Medulla oblongata (tissue), 1 donor: ENCODE measurements at regions not wholly inside any gene's neighbourhood (a gene's known extent, or its start where the extent isn't known, plus 50 kb on each side); places are given as distances from the start of the nearest gene placed in this dataset.

Experiments
- DNase-seq: peaks from one replicate; pipeline ENCODE4 v3.0.0-alpha.2; 2015; ENCODE audit errors: extremely low spot score

DNA sequence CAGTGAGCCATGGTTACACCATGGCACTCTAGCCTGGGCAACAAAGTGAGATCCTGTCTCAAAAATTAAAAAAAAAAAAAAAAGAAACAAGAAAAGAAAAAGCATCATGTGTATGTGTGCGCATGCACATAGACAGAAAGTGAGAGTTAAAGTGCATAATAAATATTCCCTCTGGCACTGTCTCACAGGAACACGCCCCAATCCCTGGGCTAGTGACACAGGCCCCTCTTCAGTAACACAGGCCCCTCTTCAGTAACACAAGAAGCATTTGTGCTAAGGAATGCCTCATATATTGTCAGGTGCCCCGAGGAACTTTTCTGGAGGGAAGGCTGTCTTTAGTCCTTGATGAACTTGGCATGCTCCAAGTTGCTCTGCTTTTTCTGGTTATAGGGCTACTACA lies 57.5 kb downstream of the RPL27A start:
- DNase-seq: no peak

DNA sequence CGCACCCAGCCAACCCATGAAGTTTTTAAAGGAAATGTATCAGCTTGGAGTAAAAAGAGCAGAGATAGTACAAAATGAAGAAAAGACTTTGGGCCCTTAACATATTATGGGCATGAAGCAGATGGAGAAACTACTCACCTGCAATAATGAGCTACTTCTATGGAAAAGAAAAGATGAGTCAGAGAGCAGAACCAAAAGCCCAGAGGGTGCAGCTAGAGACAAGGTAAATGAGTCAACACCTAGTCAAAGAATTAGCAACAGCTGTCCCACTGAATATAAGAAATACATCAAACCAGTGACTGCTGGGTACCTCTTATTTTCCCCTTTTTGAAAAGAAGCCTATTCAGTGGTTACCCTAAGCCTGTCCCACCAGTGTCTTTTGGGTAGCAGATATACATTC lies 61.8 kb downstream of the RPL27A start:
- no peak for DNase-seq

DNA sequence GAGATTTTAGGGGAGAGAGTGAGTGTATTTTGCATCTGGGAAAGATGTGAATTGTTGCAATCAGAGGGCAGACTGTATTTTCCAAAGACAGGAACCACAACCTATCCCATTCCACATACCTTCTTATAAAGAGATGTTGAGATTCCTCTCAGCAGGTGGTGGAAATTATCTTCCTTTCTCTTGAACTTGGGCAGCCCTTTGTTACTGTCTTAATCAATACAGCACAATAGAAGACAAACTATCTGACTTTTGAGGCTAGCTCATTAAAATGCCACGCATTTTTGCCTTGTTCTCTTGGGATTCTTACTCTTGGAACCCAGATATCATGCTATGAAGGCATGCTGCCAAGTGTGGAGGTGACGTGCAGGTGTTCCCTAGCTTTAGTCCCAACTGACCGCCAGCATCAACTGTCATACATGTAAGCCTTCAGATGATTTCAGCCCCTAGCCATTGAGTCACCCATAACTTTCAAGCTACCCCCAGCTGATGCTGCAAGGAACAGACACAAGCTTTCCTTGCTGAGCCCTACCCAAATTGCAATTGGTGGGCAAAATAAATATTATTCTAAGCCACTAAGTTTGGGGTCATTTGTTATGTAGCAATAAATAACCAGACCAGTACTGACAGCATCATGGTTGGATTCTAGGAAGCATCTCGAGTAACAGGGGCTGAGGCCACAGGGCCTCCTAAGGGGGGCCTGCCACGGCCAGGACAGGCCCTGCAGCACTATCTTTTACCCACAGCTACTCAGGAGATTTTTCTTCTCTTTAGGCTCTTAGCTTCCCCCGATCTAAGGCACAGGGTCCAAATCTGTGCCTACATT lies 63.0 kb downstream of the RPL27A start:
- no peak for DNase-seq

DNA sequence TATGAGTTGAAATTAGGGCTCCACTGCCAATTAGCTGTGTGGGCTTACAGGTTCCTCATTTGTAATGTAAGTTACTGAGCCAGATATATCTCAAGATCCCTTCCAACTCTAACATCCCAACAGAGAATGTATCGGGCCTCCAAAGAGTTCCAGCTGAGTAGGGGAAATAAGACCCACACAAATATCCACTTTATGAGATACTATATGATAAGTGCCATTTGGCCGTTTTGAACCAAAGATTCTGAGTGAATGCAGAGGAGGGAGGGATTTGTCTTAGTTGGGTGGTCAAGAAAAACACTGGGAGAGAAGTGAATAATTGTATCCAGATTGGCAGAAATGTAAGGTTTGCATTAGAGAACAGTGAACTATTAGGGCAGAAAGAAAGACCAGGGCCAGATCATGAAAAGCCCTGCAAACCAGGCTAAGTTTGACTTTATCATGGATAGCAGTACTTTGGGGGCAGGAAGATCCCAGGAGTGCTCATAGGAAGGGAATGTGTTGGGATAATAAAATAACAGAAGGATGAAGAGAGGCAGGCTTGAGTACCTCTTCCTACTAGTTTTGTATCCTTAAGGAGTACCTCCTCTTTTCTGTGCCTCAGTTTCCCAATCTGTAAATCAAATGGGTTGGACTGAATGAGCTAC lies 63.9 kb downstream of the RPL27A start:
- no peak for DNase-seq

DNA sequence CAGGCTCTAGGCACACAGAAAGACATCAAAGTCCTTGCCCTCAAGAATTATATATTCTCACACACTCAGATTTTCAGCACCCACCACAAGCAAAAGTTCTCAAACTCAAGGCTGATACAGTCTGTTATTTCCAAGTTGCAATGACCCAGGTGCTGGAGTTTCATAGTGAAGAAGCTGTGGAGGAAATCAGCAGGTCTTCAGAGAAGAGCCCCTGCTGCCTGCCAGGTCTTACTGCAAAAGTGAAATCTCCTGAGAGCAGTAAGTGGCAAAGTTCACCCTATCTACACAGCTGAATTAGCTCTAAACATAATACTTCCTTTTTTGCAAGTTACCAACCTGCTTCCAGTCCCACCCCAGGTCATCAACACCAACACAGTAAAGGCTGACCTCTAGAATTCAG lies 64.6 kb downstream of the RPL27A start:
- no peak for DNase-seq

DNA sequence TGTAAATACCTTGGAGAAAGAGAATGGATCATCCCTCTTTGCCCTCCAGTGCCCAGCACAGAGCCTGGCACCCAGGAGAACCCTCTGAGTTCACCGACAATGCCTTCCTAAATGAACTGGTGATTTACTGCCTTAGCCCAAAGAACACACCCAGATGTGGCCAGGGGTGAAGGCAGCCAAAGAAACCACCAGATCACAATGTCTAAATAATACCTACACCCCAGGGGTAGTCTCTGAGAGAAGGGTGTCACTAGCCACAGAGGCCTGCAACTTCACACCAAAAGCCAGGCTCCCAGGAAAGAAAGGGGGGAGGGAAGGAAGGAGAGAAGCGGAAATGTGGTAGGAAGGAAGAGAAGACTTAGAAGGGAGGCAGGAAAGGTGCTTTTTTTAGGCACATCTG lies 65.7 kb downstream of the RPL27A start:
- DNase-seq: no peak

DNA sequence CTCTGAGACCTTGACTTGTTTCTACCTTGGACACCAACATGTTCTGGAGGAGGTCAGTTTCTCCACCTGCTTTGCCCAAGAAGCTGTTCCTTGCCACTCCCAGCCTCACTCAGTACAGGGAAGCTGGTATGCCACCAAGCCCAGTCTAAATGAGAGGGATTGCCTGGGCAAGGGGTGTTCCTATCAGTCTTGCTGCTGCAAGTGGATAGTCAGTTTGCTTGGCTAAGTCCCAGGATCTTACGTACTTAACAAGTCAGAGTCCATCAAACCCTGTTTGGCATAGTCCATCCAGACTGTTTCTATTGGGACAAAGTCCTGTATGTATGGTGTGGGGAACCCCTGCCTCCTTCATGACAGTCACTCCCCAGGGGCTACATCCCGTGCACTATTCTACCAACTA lies 66.6 kb downstream of the RPL27A start:
- no peak for DNase-seq

DNA sequence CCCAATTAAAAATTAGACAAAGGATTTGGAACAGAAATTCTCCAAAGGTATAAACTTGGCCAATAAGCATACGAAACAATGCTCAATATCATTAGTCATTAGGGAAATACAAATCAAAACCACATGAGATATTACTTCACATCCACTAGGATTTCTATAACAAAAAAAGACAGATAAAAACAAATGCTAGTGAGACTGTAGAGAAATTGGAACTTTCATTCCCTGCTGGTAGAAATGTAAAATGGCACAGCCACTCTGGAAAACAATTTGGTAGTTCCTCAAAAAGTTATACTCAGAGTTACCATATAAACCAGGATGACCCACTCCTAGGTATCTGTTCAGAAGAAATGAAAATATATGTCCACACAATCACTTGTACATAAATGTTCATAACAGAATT lies 71.6 kb downstream of the RPL27A start:
- DNase-seq: no peak

DNA sequence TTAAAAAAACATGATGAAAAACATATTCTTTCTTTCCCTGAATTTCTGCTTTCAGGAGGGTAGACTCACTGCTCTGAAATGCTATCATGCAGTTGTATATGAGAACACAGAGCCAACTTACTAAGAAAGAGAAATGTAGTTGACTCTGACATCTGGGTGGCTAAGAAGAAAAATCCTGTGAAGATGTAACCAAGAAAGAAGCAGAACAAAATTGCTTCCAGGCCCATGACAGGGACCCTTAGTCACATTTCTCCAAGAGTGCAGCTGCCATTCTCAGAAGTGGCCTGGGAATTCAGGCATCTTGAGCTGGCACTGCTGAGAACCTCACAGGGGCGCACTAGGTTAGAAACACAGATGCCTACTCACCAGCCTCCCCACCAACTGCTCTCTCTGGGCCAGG lies 73.6 kb downstream of the RPL27A start:
- DNase-seq: no peak

DNA sequence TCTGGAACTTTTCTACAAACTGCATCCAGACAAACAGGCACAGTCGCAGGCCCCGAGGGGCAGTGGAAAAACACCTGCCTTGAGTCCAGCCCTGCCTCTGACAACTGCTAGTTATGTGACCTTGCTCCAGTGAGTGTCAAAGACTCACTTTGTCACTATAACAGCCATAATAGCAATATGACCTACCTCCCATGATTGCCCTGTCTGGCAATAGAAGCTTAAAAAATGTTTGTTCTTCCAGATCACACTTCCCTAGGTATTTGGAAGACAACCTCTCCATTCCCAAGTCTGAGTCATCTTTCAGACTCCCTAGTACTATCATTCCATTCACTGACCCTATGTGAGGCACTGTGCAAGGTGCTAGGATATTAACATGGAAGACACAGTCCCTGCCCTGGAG lies 74.5 kb downstream of the RPL27A start:
- DNase-seq: no peak

DNA sequence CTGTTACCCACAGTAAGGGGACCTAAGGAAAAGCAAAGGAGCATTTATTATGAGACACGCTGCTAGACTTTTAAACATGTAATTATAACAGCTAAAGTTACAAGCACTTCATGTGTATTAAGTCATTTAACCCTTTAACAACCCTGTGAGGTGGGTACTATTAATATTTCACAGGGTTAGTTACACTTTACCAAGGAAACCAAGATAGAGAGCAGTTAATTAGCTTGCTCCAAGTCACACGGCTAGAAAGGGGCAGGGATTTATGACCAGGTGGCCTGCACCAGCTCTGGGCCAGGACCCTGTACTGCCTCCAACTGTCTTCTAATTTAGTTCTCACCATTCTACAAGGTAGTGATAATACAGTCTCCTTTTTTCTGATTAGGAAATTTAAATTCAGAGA lies 74.9 kb downstream of the RPL27A start:
- no peak for DNase-seq

DNA sequence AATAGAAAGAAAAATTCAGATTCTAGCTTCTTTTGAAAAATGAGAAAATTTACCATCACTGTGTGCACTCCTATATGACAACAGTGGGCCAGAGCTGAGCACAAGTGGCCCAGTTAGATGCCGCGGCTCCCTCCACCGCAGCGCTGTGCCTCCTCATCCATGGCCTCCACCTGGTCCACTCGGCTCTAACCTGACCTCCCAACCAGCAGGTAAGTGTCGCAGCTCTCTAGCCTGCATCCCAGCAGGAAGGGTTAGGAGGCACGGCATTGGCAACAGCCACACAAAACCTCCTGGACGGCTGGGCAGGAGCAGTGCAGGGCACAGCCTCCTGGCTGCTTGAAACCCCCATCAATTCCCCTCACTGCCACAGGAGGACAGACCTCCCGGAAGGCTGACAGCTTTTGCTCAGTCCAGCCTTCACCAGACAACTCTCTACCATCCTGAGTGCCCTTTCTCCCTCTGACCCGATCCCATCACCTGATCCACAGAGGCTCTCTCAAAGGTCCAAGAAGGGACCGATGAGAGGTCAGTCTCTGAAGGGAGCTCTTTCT lies 76.1 kb downstream of the RPL27A start:
- no peak for DNase-seq

DNA sequence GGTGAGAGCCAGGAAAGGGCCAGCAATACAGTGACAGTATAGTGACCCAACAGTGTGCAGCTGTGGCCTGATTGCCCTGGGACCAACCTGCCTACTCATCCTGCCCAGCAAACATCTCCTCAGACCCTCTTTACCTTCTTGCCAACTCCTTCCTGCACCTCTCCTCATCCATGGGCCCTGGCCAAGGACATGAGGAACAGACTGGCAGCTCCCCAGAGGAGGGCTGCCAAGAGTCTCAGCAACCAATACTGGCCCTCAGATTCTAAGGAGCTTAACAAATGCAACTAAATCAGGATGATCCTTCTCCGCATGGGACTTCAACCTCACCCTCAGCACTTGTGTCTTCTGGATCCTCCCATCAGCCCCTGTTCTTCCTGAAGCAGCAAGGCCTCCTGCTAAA lies 77.0 kb downstream of the RPL27A start:
- peak; percentile 63 for DNase-seq

DNA sequence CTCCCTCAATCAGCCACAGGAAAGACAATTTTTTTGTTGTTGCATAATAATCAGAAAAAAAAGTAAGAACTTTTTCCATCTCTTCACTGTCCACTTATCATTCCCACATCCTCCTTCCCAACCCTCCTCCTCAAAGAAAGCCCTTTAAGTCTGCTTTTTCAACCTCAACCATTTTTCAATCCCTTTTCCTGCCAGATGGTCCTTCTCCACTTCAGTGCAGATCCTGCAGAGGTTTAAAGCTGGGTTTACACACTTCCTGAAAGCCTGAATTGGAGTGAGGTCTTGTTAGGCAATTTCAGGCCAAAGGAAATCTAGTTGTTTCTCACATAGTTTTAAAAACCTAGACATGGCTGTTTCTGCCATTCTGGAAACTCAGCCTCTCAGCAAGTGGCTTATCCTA lies 78.3 kb downstream of the RPL27A start:
- no peak for DNase-seq

DNA sequence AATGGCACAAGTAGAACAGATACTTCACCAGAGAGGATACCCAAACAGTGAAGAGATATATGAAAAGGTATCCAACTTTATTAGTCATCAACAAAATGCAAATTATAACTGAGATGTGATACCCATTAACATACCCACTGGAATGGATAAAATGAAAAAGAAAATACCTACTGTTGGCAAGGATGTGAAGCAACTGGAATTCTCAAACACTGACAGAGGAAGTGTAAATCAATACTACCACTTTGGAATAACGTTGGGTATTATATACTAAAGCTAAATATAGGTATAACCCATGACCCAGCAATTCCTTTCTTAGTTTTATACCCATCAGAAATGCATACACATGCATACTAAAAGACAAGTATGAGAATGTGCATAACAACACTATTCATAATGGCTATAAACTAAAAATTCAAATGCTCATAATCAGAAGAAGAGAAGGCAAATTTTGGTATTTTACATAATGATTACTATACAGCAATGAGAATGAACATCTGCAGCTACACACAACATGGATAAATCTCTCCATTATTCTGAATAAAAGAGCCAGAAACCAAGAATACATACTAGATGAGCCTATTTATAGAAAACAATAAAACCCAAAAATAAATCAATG lies 80.6 kb downstream of the RPL27A start:
- no peak for DNase-seq

DNA sequence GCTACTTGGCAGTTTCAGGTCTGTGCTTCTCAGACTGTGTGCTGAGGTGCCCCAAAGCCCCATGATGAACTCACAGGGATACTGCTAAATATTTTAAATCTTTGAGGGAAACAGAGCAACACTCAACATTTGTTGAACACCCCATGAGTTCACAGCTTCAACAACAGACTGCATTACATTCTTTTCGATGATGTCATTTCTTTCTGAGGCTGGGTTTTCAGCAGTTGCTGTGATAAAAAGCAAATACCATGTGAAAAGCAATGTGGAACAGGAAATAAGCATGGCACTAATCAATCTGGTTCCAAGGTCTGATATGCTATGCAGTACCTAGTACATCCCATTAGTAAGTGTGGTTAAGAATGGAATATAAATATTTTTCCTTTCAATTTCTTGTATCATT lies 82.7 kb downstream of the RPL27A start:
- DNase-seq: no peak

DNA sequence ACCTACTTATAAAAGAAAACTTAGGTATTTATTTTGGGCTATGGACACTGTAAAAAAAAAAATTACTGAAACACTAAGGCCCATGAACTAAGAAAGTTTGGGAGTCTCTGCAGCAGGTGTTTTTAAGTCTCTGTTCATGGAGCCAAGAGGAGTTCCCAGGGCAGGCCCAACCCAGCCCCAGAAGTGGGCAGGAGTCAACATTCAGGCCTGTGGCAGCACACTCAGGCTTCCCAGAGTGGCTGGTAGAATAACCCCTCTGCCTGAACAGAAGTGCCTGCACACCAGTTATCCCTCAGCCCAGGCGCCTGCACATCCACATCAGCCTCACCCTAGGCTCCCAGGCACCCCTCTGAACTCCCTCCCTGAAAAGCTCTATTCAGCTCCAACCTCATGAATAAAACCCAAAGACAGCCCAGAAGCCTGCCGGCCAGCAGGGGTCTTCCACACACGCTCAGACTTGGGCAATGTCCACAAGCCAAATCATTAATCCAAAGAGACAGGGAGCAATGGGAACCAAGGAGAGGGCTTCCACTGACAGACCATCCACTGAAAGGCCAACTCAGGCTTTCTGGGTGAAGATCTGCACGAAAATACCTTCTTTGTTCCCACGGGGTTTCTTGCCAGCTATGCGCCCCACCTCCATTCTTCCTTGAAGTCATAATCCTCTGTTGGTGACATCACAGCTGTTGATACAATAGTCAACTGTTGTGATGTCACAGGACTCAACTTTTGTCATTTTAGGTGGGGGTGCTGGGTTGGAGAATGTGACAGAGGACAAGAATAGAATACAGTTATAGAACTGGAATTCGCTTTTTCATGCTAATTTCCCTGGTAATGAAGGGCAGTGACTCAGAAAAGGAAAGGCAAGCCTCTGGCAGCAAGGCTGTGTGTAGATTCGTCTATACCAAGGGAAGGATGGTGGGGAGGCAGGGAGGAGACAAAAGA lies 83.7 kb downstream of the RPL27A start:
- no peak for DNase-seq

DNA sequence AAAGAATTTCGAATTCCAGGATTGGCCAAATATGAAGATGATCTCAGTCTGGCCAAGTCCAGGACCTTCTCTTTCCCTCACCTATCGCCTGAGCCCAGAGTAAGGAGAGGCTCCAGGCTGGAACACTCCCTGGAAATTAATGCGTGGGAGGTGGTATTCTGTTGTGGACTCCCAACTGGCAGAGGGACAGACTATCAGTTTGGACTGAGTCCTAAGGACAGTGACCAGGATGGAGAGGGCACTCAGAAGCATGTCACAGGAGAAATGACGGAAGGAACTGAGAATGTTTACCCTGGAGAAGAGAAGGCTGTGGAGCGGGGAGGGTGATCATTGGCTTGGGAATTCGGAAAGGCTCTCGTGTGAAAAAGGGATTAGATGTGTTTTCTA lies 84.4 kb downstream of the RPL27A start:
- no peak for DNase-seq

DNA sequence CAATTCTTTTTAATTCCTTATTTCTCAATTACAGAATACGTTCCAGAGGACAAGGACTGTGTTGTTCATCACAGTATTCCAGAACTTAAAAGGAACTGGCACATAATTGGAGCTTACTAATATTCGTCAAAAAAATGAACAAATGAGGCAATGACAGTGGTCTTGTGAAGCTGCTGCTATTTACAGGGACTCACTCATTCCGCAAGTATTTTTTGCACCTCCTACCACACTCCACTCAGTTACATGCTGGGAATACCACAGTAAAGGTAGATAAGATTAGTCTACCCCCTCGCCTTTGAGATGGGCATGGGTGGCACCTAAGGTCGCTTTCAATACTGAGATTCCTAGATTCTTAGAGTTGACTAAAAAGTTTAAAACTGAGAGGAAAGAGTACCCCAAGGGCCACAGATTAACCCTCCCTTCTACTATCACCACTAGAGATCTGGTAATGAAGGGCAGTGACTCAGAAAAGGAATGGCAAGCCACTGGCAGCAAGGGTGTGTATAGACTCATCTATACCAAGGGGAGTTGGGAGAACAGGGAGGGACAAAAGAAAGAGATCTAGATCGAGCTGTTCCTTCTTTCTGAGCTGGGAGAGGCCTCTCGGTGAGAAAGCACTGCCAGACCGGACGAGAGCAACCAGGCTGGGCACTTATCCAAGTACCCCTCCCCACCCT lies 85.0 kb downstream of the RPL27A start:
- DNase-seq: no peak

DNA sequence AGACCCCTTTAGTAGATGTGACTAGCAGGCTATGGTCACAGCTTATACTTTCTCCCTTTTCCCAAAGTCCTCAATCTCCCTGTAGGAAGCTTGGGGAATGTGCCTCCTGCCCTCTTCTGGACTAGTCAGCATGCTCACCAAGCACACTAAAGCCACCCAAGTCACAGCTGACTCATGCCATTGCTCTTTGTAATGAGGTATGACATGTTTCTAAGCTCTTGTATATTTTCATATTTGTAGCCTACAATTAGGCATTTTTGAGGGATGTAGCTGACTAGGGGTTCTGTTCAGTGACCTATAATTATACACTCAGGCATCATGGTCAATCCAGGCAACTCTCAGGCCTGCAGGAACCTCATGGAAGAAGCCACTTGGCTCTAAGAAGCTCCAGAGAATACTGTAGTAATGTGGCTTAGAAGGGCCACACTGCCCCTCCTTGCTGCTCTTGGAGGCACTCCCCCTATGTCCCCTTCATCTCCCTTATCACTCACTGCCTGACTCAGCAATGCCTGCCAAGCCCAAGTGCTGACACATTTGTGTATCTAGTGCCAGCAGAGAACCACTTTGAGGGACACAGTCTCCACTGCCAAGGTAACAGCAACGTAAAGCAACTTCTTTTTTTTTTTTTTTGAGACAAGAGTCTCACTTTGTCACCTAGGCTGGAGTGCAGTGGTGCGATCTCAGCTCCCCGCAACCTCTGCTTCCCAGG lies 86.2 kb downstream of the RPL27A start:
- no peak for DNase-seq
